NCI-H2081 treated with DMSO at 0.1 percent for 48 hours (cell line): ENCODE measurements at regions not wholly inside any gene's neighbourhood (a gene's known extent, or its start where the extent isn't known, plus 50 kb on each side); places are given as distances from the start of the nearest gene placed in this dataset.

Experiments used
- DNase-seq: peaks from one replicate; lab custom pipeline; 2025; lab: John Stamatoyannopoulos, UW

GRCh38 chr4:27846951-27847350 is 986.3 kb downstream of the STIM2 start:
- no peak for DNase-seq

- DNase-seq: peak; percentile 67
Observed at GRCh38 chr4:27861381-27861787, 1000.7 kb downstream of the STIM2 start.

GRCh38 chr4:27861802-27862201 is 1001.2 kb downstream of the STIM2 start:
- no peak for DNase-seq

- no peak for DNase-seq
Observed at GRCh38 chr4:27873596-27873995, 1013.0 kb downstream of the STIM2 start.

GRCh38 chr4:27881705-27882104 is 1021.1 kb downstream of the STIM2 start:
- no peak for DNase-seq

- no peak for DNase-seq
Observed at GRCh38 chr4:27886120-27886519, 1025.5 kb downstream of the STIM2 start.

GRCh38 chr4:27887646-27888045 is 1027.0 kb downstream of the STIM2 start:
- DNase-seq: no peak

- DNase-seq: no peak
Observed at GRCh38 chr4:27888505-27888904, 1027.9 kb downstream of the STIM2 start.

- no peak for DNase-seq
Observed at GRCh38 chr4:27894951-27895350, 1034.3 kb downstream of the STIM2 start.

GRCh38 chr4:27908356-27908755 is 1047.7 kb downstream of the STIM2 start:
- DNase-seq: no peak

- DNase-seq: no peak
Observed at GRCh38 chr4:27910227-27910626, 1049.6 kb downstream of the STIM2 start.

GRCh38 chr4:27911047-27911446 is 1050.4 kb downstream of the STIM2 start:
- DNase-seq: no peak

- DNase-seq: no peak
Observed at GRCh38 chr4:27913738-27914137, 1053.1 kb downstream of the STIM2 start.

- no peak for DNase-seq
Observed at GRCh38 chr4:27915822-27916221, 1055.2 kb downstream of the STIM2 start.

GRCh38 chr4:27916452-27917184 is 1056.0 kb downstream of the STIM2 start:
- DNase-seq: no peak

GRCh38 chr4:27917381-27917780 is 1056.7 kb downstream of the STIM2 start:
- no peak for DNase-seq

- DNase-seq: no peak
Observed at GRCh38 chr4:27921231-27921630, 1060.6 kb downstream of the STIM2 start.

GRCh38 chr4:27928761-27929540 is 1068.3 kb downstream of the STIM2 start:
- DNase-seq: no peak

- no peak for DNase-seq
Observed at GRCh38 chr4:27930291-27930690, 1069.7 kb downstream of the STIM2 start.

GRCh38 chr4:27930976-27931375 is 1070.3 kb downstream of the STIM2 start:
- no peak for DNase-seq

GRCh38 chr4:27931584-27931983 is 1070.9 kb downstream of the STIM2 start:
- DNase-seq: no peak

- no peak for DNase-seq
Observed at GRCh38 chr4:27934871-27935270, 1074.2 kb downstream of the STIM2 start.

GRCh38 chr4:27946799-27947198 is 1086.2 kb downstream of the STIM2 start:
- no peak for DNase-seq

- DNase-seq: no peak
Observed at GRCh38 chr4:27947302-27947701, 1086.7 kb downstream of the STIM2 start.
